ENCODE measurements at regions not wholly inside any gene's neighbourhood (a gene's known extent, or its start where the extent isn't known, plus 50 kb on each side); places are given as distances from the start of the nearest gene placed in this dataset.

- no peak for DNase-seq
These were observed 610.1 kb upstream of the CDH4 start for GRCh38 chr20:60641879-60642447.

GRCh38 chr20:60642541-60642940 lies 609.5 kb upstream of the CDH4 start:
- no peak for DNase-seq

GRCh38 chr20:60648556-60648955 lies 603.5 kb upstream of the CDH4 start:
- DNase-seq = no peak

- DNase-seq = no peak
These were observed 602.5 kb upstream of the CDH4 start for GRCh38 chr20:60649541-60649940.

- DNase-seq = no peak
These were observed 602.0 kb upstream of the CDH4 start for GRCh38 chr20:60650087-60650486.

GRCh38 chr20:60652046-60652445 lies 600.0 kb upstream of the CDH4 start:
- DNase-seq = no peak

- DNase-seq = no peak
These were observed 599.4 kb upstream of the CDH4 start for GRCh38 chr20:60652615-60653014.

- DNase-seq = no peak
These were observed 598.8 kb upstream of the CDH4 start for GRCh38 chr20:60653111-60653845.

- DNase-seq = no peak
These were observed 593.4 kb upstream of the CDH4 start for GRCh38 chr20:60658681-60659080.

- DNase-seq = no peak
These were observed 592.8 kb upstream of the CDH4 start for GRCh38 chr20:60659240-60659639.

- no peak for DNase-seq
These were observed 589.8 kb upstream of the CDH4 start for GRCh38 chr20:60662307-60662706.

- DNase-seq = no peak
These were observed 588.0 kb upstream of the CDH4 start for GRCh38 chr20:60664106-60664505.

- DNase-seq = no peak
These were observed 584.4 kb upstream of the CDH4 start for GRCh38 chr20:60667641-60668040.

GRCh38 chr20:60669211-60669610 lies 582.9 kb upstream of the CDH4 start:
- DNase-seq = no peak

- DNase-seq = no peak
These were observed 576.0 kb upstream of the CDH4 start for GRCh38 chr20:60676011-60676410.

GRCh38 chr20:60677819-60678218 lies 574.2 kb upstream of the CDH4 start:
- DNase-seq = no peak

- no peak for DNase-seq
These were observed 571.5 kb upstream of the CDH4 start for GRCh38 chr20:60680554-60680953.

GRCh38 chr20:60687213-60687612 lies 564.8 kb upstream of the CDH4 start:
- DNase-seq = no peak

GRCh38 chr20:60690771-60691170 lies 561.3 kb upstream of the CDH4 start:
- no peak for DNase-seq

GRCh38 chr20:60691966-60692615 lies 560.0 kb upstream of the CDH4 start:
- DNase-seq = no peak

- DNase-seq = no peak
These were observed 558.4 kb upstream of the CDH4 start for GRCh38 chr20:60693496-60694133.

GRCh38 chr20:60694763-60695162 lies 557.3 kb upstream of the CDH4 start:
- no peak for DNase-seq

GRCh38 chr20:60695226-60696000 lies 556.6 kb upstream of the CDH4 start:
- no peak for DNase-seq

Measured in C1 segment of cervical spinal cord (tissue), 14 donors.